ENCODE measurements at regions not wholly inside any gene's neighbourhood (a gene's known extent, or its start where the extent isn't known, plus 50 kb on each side); places are given as distances from the start of the nearest gene placed in this dataset.
A peak's percentile ranks its signal among the peaks of the same experiment; 100 is the strongest.

GRCh38 chr5:74396913-74397622, 243.5 kb downstream of the ENC1 start:
- CTCF ChIA-PET: no interaction called here
- intact Hi-C loops (cut with micrococcal nuclease; ENCODE audit: unreplicated experiment): loop anchor here (5.0 kb wide), 1 partner anchor 245 kb away; the partner anchor contains the start of gene ENC1

GRCh38 chr5:74394916-74395880, 245.3 kb downstream of the ENC1 start:
- BruUV-seq (replicated peaks): no TSS peak
- Histone ChIP-seq H3K27ac (ENCODE audit: low read depth, low read length, poor library complexity, severe bottlenecking) (no peak overlapping the region), H3K4me3 (ENCODE audit: low read depth, low read length, poor library complexity, severe bottlenecking) (no peak overlapping the region), H3K4me1 (ENCODE audit: insufficient read depth, low read length, poor library complexity, severe bottlenecking) (no peaks in the 10 kb centered on the region), H3K27me3 (replicated peaks; ENCODE audit: insufficient read depth, low read depth, low read length, poor library complexity) (no peaks in the 10 kb centered on the region), H3K36me3 (ENCODE audit: insufficient read depth, low read length, poor library complexity, severe bottlenecking) (no peaks in the 10 kb centered on the region), H3K9me3 (ENCODE audit: low read depth, low read length, poor library complexity, severe bottlenecking) (no peaks in the 10 kb centered on the region)
- no peak for DNase-seq (ENCODE audit: low spot score)
- POLR2A ChIA-PET (ENCODE audit: low non-redundant PET): no interaction called here
- TF ChIP-seq EZH2 (IDR thresholded peaks at IDR 0.05; ENCODE audit: borderline replicate concordance, low read depth, low read length, poor library complexity, severe bottlenecking) (no peak), CTCF (conservative IDR thresholded peaks at IDR 0.05; ENCODE audit: low read depth, low read length) (no peak; the same call in 1 of the 2 replicates)
- intact Hi-C loops (cut with micrococcal nuclease; ENCODE audit: unreplicated experiment): loop anchor here (5.0 kb wide), 1 partner anchor 247 kb away; the partner anchor contains the start of gene ENC1
- CTCF ChIA-PET: no interaction called here

More at GRCh38 chr5:74396913-74397622, 243.5 kb downstream of the ENC1 start:
- no peak for DNase-seq (ENCODE audit: low spot score)
- POLR2A ChIA-PET (ENCODE audit: low non-redundant PET): no interaction called here
- BruUV-seq (replicated peaks): no TSS peak
- Histone ChIP-seq H3K9me3 (ENCODE audit: low read depth, low read length, poor library complexity, severe bottlenecking) (no peaks in the 10 kb centered on the region), H3K4me3 (ENCODE audit: low read depth, low read length, poor library complexity, severe bottlenecking) (no peak overlapping the region), H3K27me3 (replicated peaks; ENCODE audit: insufficient read depth, low read depth, low read length, poor library complexity) (no peaks in the 10 kb centered on the region), H3K27ac (ENCODE audit: low read depth, low read length, poor library complexity, severe bottlenecking) (no peak overlapping the region), H3K4me1 (ENCODE audit: insufficient read depth, low read length, poor library complexity, severe bottlenecking) (no peaks in the 10 kb centered on the region), H3K36me3 (ENCODE audit: insufficient read depth, low read length, poor library complexity, severe bottlenecking) (no peaks in the 10 kb centered on the region)
- no peak for TF ChIP-seq CTCF (conservative IDR thresholded peaks at IDR 0.05; ENCODE audit: low read depth, low read length)
- no peak for TF ChIP-seq EZH2 (IDR thresholded peaks at IDR 0.05; ENCODE audit: borderline replicate concordance, low read depth, low read length, poor library complexity, severe bottlenecking)

- Histone ChIP-seq H3K36me3 (ENCODE audit: insufficient read depth, low read length, poor library complexity, severe bottlenecking) (no peaks in the 10 kb centered on the region), H3K27ac (ENCODE audit: low read depth, low read length, poor library complexity, severe bottlenecking) (no peak overlapping the region), H3K9me3 (ENCODE audit: low read depth, low read length, poor library complexity, severe bottlenecking) (no peaks in the 10 kb centered on the region), H3K4me3 (ENCODE audit: low read depth, low read length, poor library complexity, severe bottlenecking) (no peak overlapping the region), H3K27me3 (replicated peaks; ENCODE audit: insufficient read depth, low read depth, low read length, poor library complexity) (no peaks in the 10 kb centered on the region), H3K4me1 (ENCODE audit: insufficient read depth, low read length, poor library complexity, severe bottlenecking) (no peaks in the 10 kb centered on the region)
- BruUV-seq (replicated peaks): no TSS peak
- intact Hi-C loops (cut with micrococcal nuclease; ENCODE audit: unreplicated experiment): no loop called here
- POLR2A ChIA-PET (ENCODE audit: low non-redundant PET): no interaction called here
- peak; percentile 41; the same call in 1 of the 2 replicates for TF ChIP-seq CTCF (conservative IDR thresholded peaks at IDR 0.05; ENCODE audit: low read depth, low read length)
- no peak for TF ChIP-seq EZH2 (IDR thresholded peaks at IDR 0.05; ENCODE audit: borderline replicate concordance, low read depth, low read length, poor library complexity, severe bottlenecking)
- DNase-seq (ENCODE audit: low spot score): peak; percentile 34
- CTCF ChIA-PET: interaction anchor here (0.5 kb wide), 1 partner anchor 69 kb away, joined by 6 read pairs; no protein-coding TSS in a partner anchor
Measured at GRCh38 chr5:74394528-74394915, 246.0 kb downstream of the ENC1 start.
